OCI-LY7 (cell line): ENCODE measurements at regions not wholly inside any gene's neighbourhood (a gene's known extent, or its start where the extent isn't known, plus 50 kb on each side); places are given as distances from the start of the nearest gene placed in this dataset.

ENCODE experiments used
- BruUV-seq: library from RNA; stranded (reverse); fragments of 400-500 nt; replicated peaks from 2 replicates; lab custom pipeline; 2021; lab: Mats Ljungman, UMichigan
- CTCF ChIA-PET: fragments of 300-600 bp; sonication (Branson Sonifier 250); formaldehyde crosslinking; loops from one replicate; lab custom pipeline; 2022; ENCODE audit warnings: antibody characterized with exemption; ENCODE audit not compliant: unreplicated experiment; lab: Charles Lee
- POLR2A ChIA-PET: fragments of 300-600 bp; sonication (Branson Sonifier 250); formaldehyde crosslinking; loops from one replicate; lab custom pipeline; 2022; ENCODE audit warnings: antibody characterized with exemption; lab: Charles Lee
- DNase-seq: peaks from one replicate; pipeline ENCODE4 v3.0.0-alpha.2; 2015; ENCODE audit warnings: low spot score
- H2AFZ ChIP-seq: fragments of 200-600 bp; sonication (generic), shearing (Covaris generic); 2 replicates; pipeline ENCODE4 v1.6.1; 2014; ENCODE audit warnings: mild to moderate bottlenecking, antibody characterized with exemption, low read length, moderate library complexity
- H3K27ac ChIP-seq: fragments of 200-600 bp; sonication (generic); 2 replicates; pipeline ENCODE4 v1.5.1; 2014; ENCODE audit warnings: mixed run types, low read depth, mild to moderate bottlenecking, moderate library complexity, low read length, inconsistent platforms; ENCODE audit not compliant: poor library complexity, severe bottlenecking
- H3K36me3 ChIP-seq: fragments of 200-600 bp; sonication (generic); 2 replicates; pipeline ENCODE4 v1.6.1; 2014; ENCODE audit warnings: mild to moderate bottlenecking, antibody characterized with exemption, low read length, moderate library complexity, mixed read lengths; ENCODE audit not compliant: insufficient read depth
- H3K4me1 ChIP-seq: fragments of 200-600 bp; sonication (generic); 2 replicates; pipeline ENCODE4 v1.5.1; 2014; ENCODE audit warnings: mild to moderate bottlenecking, low read length; ENCODE audit not compliant: insufficient read depth, poor library complexity, severe bottlenecking
- H3K4me2 ChIP-seq: fragments of 200-600 bp; sonication (generic); 2 replicates; pipeline ENCODE4 v1.6.1; 2014; ENCODE audit warnings: mild to moderate bottlenecking, low read length
- H3K4me3 ChIP-seq: fragments of 200-600 bp; sonication (generic); 2 replicates; pipeline ENCODE4 v1.5.1; 2014; ENCODE audit warnings: mild to moderate bottlenecking, low read depth, low read length; ENCODE audit not compliant: poor library complexity, severe bottlenecking
- H3K79me2 ChIP-seq: fragments of 200-600 bp; sonication (generic); 2 replicates; pipeline ENCODE4 v1.6.1; 2016; ENCODE audit warnings: low read depth, mild to moderate bottlenecking, low read length, moderate library complexity, mixed read lengths; ENCODE audit not compliant: insufficient read depth
- H3K9me2 ChIP-seq: fragments of 200-600 bp; sonication (generic); 2 replicates; pipeline ENCODE4 v1.6.1; 2016; ENCODE audit warnings: mild to moderate bottlenecking, low read length, mixed read lengths; ENCODE audit not compliant: insufficient read depth
- H3K9me3 ChIP-seq: fragments of 200-600 bp; sonication (generic); 2 replicates; pipeline ENCODE4 v1.6.1; 2014; ENCODE audit warnings: mild to moderate bottlenecking, mixed run types, low read length, mixed read lengths
- H4K20me1 ChIP-seq: fragments of 200-600 bp; sonication (generic); 2 replicates; pipeline ENCODE4 v1.6.1; 2014; ENCODE audit warnings: mild to moderate bottlenecking, antibody characterized with exemption, low read length, moderate library complexity, mixed read lengths; ENCODE audit not compliant: insufficient read depth
- CTCF ChIP-seq: fragments of 200-600 bp; sonication (generic); conservative IDR thresholded peaks from 2 replicates; pipeline ENCODE4 v1.5.1; 2014; ENCODE audit warnings: mild to moderate bottlenecking, antibody characterized with exemption, low read length, moderate library complexity, mixed read lengths
- EZH2phosphoT487 ChIP-seq: fragments of 200-600 bp; sonication (generic); IDR thresholded peaks from 2 replicates; pipeline ENCODE4 v1.6.1; 2018; ENCODE audit warnings: low read depth, borderline replicate concordance, mild to moderate bottlenecking, mixed run types, antibody characterized with exemption, low read length, moderate library complexity, mixed read lengths
- intact Hi-C: fragments of 100-400 bp; cut with micrococcal nuclease; formaldehyde crosslinking; loops from one replicate; pipeline ENCODE4 v1.10.0; 2022; ENCODE audit not compliant: unreplicated experiment

GRCh38 chr11:92820860-92821259, 148.6 kb upstream of the MTNR1B start:
- no TSS peak for BruUV-seq
- Histone ChIP-seq H3K4me2 (no peak overlapping the region), H3K79me2 (no peaks in the 10 kb centered on the region), H3K27ac (no peak overlapping the region), H3K4me3 (no peak overlapping the region), H2AFZ (no peak overlapping the region), H3K4me1 (no peaks in the 10 kb centered on the region), H3K9me3 (no peaks in the 10 kb centered on the region), H3K9me2 (no peaks in the 10 kb centered on the region), H3K36me3 (no peaks in the 10 kb centered on the region), H4K20me1 (no peaks in the 10 kb centered on the region)
- no peak for DNase-seq
- POLR2A ChIA-PET, result no interaction called here
- CTCF ChIA-PET, result no interaction called here
- intact Hi-C loops, result loop anchor here (10.0 kb wide), 1 partner anchor 64 kb away; no protein-coding TSS in a partner anchor
- TF ChIP-seq CTCF, result no peak
- no peak for TF ChIP-seq EZH2phosphoT487

- no peak for DNase-seq
- Histone ChIP-seq H3K9me2 (no peaks in the 10 kb centered on the region), H3K79me2 (no peaks in the 10 kb centered on the region), H4K20me1 (no peaks in the 10 kb centered on the region), H2AFZ (no peak overlapping the region), H3K4me1 (no peaks in the 10 kb centered on the region), H3K27ac (no peak overlapping the region), H3K36me3 (no peaks in the 10 kb centered on the region), H3K9me3 (no peaks in the 10 kb centered on the region), H3K4me2 (no peak overlapping the region), H3K4me3 (no peak overlapping the region)
- intact Hi-C loops, result loop anchor here (10.0 kb wide), 1 partner anchor 62 kb away; no protein-coding TSS in a partner anchor
- POLR2A ChIA-PET, result interaction anchor here (0.6 to 1.0 kb wide), 2 partner anchors 11 to 1054 kb away, joined by 4 to 9 read pairs; no protein-coding TSS in a partner anchor
- TF ChIP-seq CTCF, result no peak
- TF ChIP-seq EZH2phosphoT487, result no peak
- BruUV-seq, result no TSS peak
- CTCF ChIA-PET, result no interaction called here
Measured at GRCh38 chr11:92822410-92822809, 147.0 kb upstream of the MTNR1B start.

- POLR2A ChIA-PET, result no interaction called here
- Histone ChIP-seq H3K79me2 (no peaks in the 10 kb centered on the region), H2AFZ (no peak overlapping the region)
Measured at GRCh38 chr11:92826136-92826535, 143.3 kb upstream of the MTNR1B start.

More at GRCh38 chr11:92826136-92826535, 143.3 kb upstream of the MTNR1B start:
- no peaks in the 10 kb centered on the region for H4K20me1 ChIP-seq
- no peak for DNase-seq
- no peak overlapping the region for H3K27ac ChIP-seq
- no peaks in the 10 kb centered on the region for H3K9me2 ChIP-seq
- H3K4me1 ChIP-seq, result no peaks in the 10 kb centered on the region
- CTCF ChIA-PET, result no interaction called here
- no TSS peak for BruUV-seq
- no peaks in the 10 kb centered on the region for H3K36me3 ChIP-seq
- H3K4me3 ChIP-seq, result no peak overlapping the region
- no peak for TF ChIP-seq CTCF
- TF ChIP-seq EZH2phosphoT487, result no peak
- no peaks in the 10 kb centered on the region for H3K9me3 ChIP-seq
- no peak overlapping the region for H3K4me2 ChIP-seq
- intact Hi-C loops, result loop anchor here (10.0 kb wide), 1 partner anchor 59 kb away; no protein-coding TSS in a partner anchor
